ENCODE measurements at regions not wholly inside any gene's neighbourhood (a gene's known extent, or its start where the extent isn't known, plus 50 kb on each side); places are given as distances from the start of the nearest gene placed in this dataset.
"Not testable (repeated sequence)": the region's sequence is repeated elsewhere in the genome, so short reads cannot be mapped to it uniquely, and the experiment has no call there.

DNA sequence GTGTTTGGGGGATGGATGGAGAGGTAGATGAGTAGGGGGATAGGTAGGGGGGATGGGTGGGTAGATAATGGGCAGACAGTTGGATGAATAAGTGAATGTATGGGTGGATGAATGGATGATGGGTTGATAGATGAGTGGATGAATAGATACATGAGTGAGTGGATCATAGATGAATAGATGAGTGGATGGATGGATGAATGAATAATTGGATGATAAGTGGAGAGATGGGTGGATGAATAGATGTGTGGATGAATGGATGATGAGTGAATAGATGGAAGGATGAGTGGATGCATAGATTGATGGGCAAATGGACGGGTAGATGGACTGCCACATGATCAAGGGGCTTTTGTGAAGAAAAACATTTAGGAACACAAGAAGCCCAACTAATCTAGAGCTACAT lies 133.3 kb upstream of the F3 start:
- DNase-seq = no peak
- Mint-ChIP-seq H3K27ac (no peak overlapping the region), H3K4me1 (ENCODE audit: low read depth) (no peaks in the 10 kb centered on the region), H3K4me3 (no peak overlapping the region), H3K36me3 (ENCODE audit: low read depth) (no peaks in the 10 kb centered on the region), H3K27me3 (ENCODE audit: low read depth) (peaks cover 5% of the 10 kb centered on the region), H3K9me3 (no peaks in the 10 kb centered on the region)
- CTCF ChIA-PET = no interaction called here
- intact Hi-C loops (cut with micrococcal nuclease) = no loop called here

DNA sequence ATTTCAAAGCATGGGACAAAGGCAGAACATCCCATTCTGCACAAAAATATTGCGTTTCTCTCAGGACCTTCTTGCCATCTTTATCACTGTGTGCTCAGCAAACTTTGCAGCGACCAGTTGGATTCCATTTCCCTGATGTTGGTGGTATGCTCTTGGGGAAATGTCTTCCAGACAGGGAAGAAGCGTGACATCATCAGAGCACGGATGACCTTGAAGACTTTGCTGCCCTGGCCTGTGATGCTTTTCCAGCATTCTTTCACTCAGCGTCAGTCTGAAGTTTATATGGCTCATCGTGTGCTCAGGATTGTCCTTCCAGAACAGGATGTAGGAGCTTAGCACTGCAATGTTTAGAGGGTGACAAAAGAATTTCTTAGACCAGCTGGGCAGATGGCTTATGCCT lies 131.4 kb upstream of the F3 start:
- H3K36me3 Mint-ChIP-seq (ENCODE audit: low read depth) = no peaks in the 10 kb centered on the region
- H3K9me3 Mint-ChIP-seq = no peaks in the 10 kb centered on the region
- no peaks in the 10 kb centered on the region for H3K4me1 Mint-ChIP-seq (ENCODE audit: low read depth)
- peaks cover 5% of the 10 kb centered on the region for H3K27me3 Mint-ChIP-seq (ENCODE audit: low read depth)
- H3K27ac Mint-ChIP-seq = no peak overlapping the region
- no peak for DNase-seq
- H3K4me3 Mint-ChIP-seq = no peak overlapping the region
- intact Hi-C loops (cut with micrococcal nuclease) = no loop called here
- CTCF ChIA-PET = no interaction called here

DNA sequence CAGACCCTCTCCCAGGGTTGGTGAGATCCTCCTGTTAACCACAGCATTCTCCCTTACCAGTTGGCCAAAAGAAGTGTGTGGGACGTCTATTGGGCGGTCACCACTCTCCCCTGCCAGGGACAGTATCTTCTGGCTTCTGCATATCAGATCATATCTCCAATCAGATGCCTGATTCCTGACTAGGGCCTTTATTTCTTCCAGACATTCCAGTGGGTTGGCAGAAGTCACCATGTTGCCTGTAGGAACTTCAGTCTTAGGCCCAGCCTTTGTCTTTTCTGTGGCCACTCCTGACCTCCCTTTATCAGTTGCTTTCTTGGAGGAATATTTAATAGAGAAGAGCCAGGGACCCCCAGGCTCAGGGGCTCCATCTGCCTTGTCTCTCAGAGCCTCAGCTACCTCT lies 130.4 kb upstream of the F3 start:
- Mint-ChIP-seq H3K27ac (no peak overlapping the region), H3K9me3 (no peaks in the 10 kb centered on the region), H3K27me3 (ENCODE audit: low read depth) (peaks cover 10% of the 10 kb centered on the region), H3K36me3 (ENCODE audit: low read depth) (no peaks in the 10 kb centered on the region), H3K4me1 (ENCODE audit: low read depth) (no peaks in the 10 kb centered on the region), H3K4me3 (no peak overlapping the region)
- intact Hi-C loops (cut with micrococcal nuclease) = no loop called here
- CTCF ChIA-PET = no interaction called here
- DNase-seq = no peak

DNA sequence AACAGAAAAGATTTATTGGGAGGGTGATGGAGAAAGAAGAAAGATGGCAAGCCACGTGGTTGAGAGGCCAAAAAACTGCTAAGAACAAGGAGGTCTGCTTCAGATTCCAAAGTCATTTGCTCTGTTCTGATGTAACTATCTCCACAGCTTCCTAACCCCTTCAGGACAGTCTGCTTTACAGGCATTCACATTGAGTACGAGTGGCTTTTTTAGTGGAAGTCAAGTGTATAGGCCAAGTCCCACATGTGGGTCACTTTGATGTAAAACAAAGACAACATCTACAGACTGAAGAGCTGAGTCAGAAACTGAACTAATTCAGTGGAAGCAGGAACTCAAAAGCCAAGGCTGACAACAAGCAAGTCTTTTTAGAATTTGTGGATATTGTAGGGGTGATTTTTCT lies 128.7 kb upstream of the F3 start:
- no peaks in the 10 kb centered on the region for H3K36me3 Mint-ChIP-seq (ENCODE audit: low read depth)
- no peak overlapping the region for H3K4me3 Mint-ChIP-seq
- intact Hi-C loops (cut with micrococcal nuclease) = no loop called here
- no peaks in the 10 kb centered on the region for H3K9me3 Mint-ChIP-seq
- no peak for DNase-seq
- no peaks in the 10 kb centered on the region for H3K4me1 Mint-ChIP-seq (ENCODE audit: low read depth)
- CTCF ChIA-PET = no interaction called here
- H3K27ac Mint-ChIP-seq = no peak overlapping the region
- H3K27me3 Mint-ChIP-seq (ENCODE audit: low read depth) = peaks cover 10% of the 10 kb centered on the region

DNA sequence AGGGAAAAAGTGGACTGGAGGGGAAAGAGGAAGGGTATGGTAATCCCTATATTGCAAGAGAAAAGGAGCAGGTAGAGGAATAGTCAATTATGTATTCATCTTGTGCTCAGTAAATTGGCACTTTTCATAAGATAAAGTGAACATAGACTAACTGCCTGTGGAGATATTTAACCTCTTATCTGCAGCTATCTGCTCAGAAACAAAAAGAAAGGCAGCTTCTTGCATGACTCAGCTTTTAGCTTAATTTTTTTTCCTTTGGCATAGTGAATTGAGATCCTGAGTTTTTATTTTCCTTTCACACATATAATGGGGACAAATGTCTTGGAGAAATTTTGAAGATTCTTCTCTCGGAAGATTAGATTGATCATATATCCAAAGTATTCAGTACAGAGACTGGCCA lies 127.6 kb upstream of the F3 start:
- Mint-ChIP-seq H3K36me3 (ENCODE audit: low read depth) (no peaks in the 10 kb centered on the region), H3K4me1 (ENCODE audit: low read depth) (no peaks in the 10 kb centered on the region), H3K27me3 (ENCODE audit: low read depth) (peaks cover 10% of the 10 kb centered on the region), H3K4me3 (no peak overlapping the region), H3K9me3 (no peaks in the 10 kb centered on the region), H3K27ac (no peak overlapping the region)
- intact Hi-C loops (cut with micrococcal nuclease) = no loop called here
- DNase-seq = no peak
- CTCF ChIA-PET = no interaction called here

- H3K27ac Mint-ChIP-seq = no peak overlapping the region
- H3K4me3 Mint-ChIP-seq = no peak overlapping the region
- H3K27me3 Mint-ChIP-seq (ENCODE audit: low read depth) = peaks cover 10% of the 10 kb centered on the region
These were observed 127.0 kb upstream of the F3 start for GRCh38 chr1:94668528-94668927.

DNA sequence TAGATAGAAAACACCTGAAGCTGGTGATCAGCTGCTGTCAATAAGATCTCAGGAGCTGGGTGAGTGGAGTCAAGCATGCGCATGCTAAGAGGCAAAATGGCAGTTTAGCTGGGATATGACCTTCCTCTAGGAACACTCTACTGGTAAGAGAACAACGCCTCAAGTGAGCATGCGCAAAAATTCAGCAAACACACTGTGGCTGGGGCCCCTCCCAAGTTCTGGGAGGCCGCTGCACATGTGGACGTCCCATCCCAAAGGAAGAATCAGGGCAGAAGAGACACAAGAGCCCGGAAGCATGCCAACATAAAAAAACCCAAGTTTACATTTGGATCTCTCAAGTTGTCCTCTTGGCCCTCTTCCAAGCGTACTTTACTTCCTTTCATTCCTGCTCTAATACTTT lies 126.3 kb upstream of the F3 start:
- no peaks in the 10 kb centered on the region for H3K9me3 Mint-ChIP-seq
- CTCF ChIA-PET = interaction anchor here (0.6 kb wide), 1 partner anchor 186 kb away, joined by 5 read pairs; no protein-coding TSS in a partner anchor
- no peak overlapping the region for H3K27ac Mint-ChIP-seq
- H3K27me3 Mint-ChIP-seq (ENCODE audit: low read depth) = peaks cover 11% of the 10 kb centered on the region
- DNase-seq = no peak
- H3K36me3 Mint-ChIP-seq (ENCODE audit: low read depth) = no peaks in the 10 kb centered on the region
- intact Hi-C loops (cut with micrococcal nuclease) = no loop called here
- no peaks in the 10 kb centered on the region for H3K4me1 Mint-ChIP-seq (ENCODE audit: low read depth)
- H3K4me3 Mint-ChIP-seq = no peak overlapping the region

More at GRCh38 chr1:94668528-94668927, 127.0 kb upstream of the F3 start:
- Mint-ChIP-seq H3K4me1 (ENCODE audit: low read depth) (no peaks in the 10 kb centered on the region), H3K9me3 (no peaks in the 10 kb centered on the region), H3K36me3 (ENCODE audit: low read depth) (no peaks in the 10 kb centered on the region)
- no peak for DNase-seq
- CTCF ChIA-PET = no interaction called here
- intact Hi-C loops (cut with micrococcal nuclease) = no loop called here

DNA sequence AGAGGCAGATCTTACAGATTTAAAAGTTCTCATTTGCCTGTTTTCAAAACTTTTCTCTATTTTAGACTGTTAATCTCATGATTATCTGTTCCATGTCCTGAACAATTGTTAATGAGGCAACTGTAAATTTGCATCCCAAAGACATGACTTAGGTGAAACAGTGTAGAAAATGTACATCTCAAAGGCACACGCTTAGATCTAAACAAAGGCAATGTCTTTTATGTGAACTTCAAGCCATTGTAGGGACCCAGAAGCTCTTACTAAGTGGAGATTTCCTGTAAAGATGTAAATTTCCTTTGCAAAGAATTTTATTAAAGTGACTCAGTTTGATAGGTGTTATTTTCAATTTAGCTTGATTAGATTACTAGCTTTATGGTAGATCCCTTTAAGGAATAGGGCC lies 125.2 kb upstream of the F3 start:
- peaks cover 9% of the 10 kb centered on the region for H3K27me3 Mint-ChIP-seq (ENCODE audit: low read depth)
- intact Hi-C loops (cut with micrococcal nuclease) = no loop called here
- H3K36me3 Mint-ChIP-seq (ENCODE audit: low read depth) = no peaks in the 10 kb centered on the region
- H3K9me3 Mint-ChIP-seq = no peaks in the 10 kb centered on the region
- no peak overlapping the region for H3K27ac Mint-ChIP-seq
- CTCF ChIA-PET = no interaction called here
- no peak for DNase-seq
- no peak overlapping the region for H3K4me3 Mint-ChIP-seq
- H3K4me1 Mint-ChIP-seq (ENCODE audit: low read depth) = no peaks in the 10 kb centered on the region

DNA sequence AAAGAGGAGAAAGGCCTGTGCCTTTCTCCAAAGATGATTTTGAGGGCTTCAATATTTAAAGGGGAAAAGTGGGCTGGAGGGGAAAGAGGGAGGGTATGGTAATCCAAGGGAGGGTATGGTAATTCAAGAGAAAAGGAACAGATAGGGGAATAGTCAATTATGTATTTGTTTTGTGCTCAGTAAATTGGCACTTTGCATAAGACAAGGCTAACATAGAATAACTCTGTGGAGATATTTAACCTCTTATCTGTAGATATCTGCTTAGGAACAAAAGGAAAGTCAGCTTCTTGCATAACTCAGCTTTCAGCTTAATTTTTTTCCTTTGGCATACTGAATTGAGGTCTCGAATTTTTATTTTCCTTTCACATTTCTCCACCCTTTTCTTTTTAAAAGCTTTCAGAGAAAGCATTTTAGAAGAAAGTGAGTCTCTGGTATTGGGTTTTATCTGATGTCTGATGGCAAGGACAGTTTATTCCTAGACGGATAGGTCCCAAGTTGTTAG lies 119.9 kb upstream of the F3 start:
- Mint-ChIP-seq H3K9me3 (no peaks in the 10 kb centered on the region), H3K36me3 (ENCODE audit: low read depth) (no peaks in the 10 kb centered on the region), H3K4me1 (ENCODE audit: low read depth) (no peaks in the 10 kb centered on the region), H3K27ac (no peak overlapping the region), H3K4me3 (no peak overlapping the region), H3K27me3 (ENCODE audit: low read depth) (peaks cover 2% of the 10 kb centered on the region)
- no peak for DNase-seq
- CTCF ChIA-PET = no interaction called here
- intact Hi-C loops (cut with micrococcal nuclease) = no loop called here

- no peaks in the 10 kb centered on the region for H3K36me3 Mint-ChIP-seq (ENCODE audit: low read depth)
- peaks cover 2% of the 10 kb centered on the region for H3K27me3 Mint-ChIP-seq (ENCODE audit: low read depth)
- CTCF ChIA-PET = no interaction called here
- no peaks in the 10 kb centered on the region for H3K9me3 Mint-ChIP-seq
- intact Hi-C loops (cut with micrococcal nuclease) = no loop called here
- no peak overlapping the region for H3K4me3 Mint-ChIP-seq
- H3K27ac Mint-ChIP-seq = no peak overlapping the region
- no peak for DNase-seq
- H3K4me1 Mint-ChIP-seq (ENCODE audit: low read depth) = no peaks in the 10 kb centered on the region
These were observed 119.4 kb upstream of the F3 start for GRCh38 chr1:94660994-94661393.

- intact Hi-C loops (cut with micrococcal nuclease) = no loop called here
- CTCF ChIA-PET = no interaction called here
These were observed 118.7 kb upstream of the F3 start for GRCh38 chr1:94660258-94660657.

GRCh38 chr1:94659202-94659601 lies 117.6 kb upstream of the F3 start:
- H3K27me3 Mint-ChIP-seq (ENCODE audit: low read depth); intact Hi-C loops (cut with micrococcal nuclease); CTCF ChIA-PET; H3K4me3 Mint-ChIP-seq; H3K9me3 Mint-ChIP-seq; DNase-seq; H3K27ac Mint-ChIP-seq; H3K4me1 Mint-ChIP-seq (ENCODE audit: low read depth); H3K36me3 Mint-ChIP-seq (ENCODE audit: low read depth): not testable (repeated sequence)

More at GRCh38 chr1:94660258-94660657, 118.7 kb upstream of the F3 start:
- Mint-ChIP-seq H3K27ac (no peak overlapping the region), H3K27me3 (ENCODE audit: low read depth) (peaks cover 2% of the 10 kb centered on the region), H3K4me1 (ENCODE audit: low read depth) (no peaks in the 10 kb centered on the region), H3K9me3 (no peaks in the 10 kb centered on the region), H3K4me3 (no peak overlapping the region), H3K36me3 (ENCODE audit: low read depth) (no peaks in the 10 kb centered on the region)
- DNase-seq = no peak

- Mint-ChIP-seq H3K4me1 (ENCODE audit: low read depth) (no peaks in the 10 kb centered on the region), H3K4me3 (no peak overlapping the region), H3K27ac (no peak overlapping the region), H3K27me3 (ENCODE audit: low read depth) (peaks cover 2% of the 10 kb centered on the region), H3K9me3 (no peaks in the 10 kb centered on the region), H3K36me3 (ENCODE audit: low read depth) (no peaks in the 10 kb centered on the region)
- CTCF ChIA-PET = no interaction called here
- intact Hi-C loops (cut with micrococcal nuclease) = no loop called here
- no peak for DNase-seq
These were observed 116.7 kb upstream of the F3 start for GRCh38 chr1:94658221-94658620.

DNA sequence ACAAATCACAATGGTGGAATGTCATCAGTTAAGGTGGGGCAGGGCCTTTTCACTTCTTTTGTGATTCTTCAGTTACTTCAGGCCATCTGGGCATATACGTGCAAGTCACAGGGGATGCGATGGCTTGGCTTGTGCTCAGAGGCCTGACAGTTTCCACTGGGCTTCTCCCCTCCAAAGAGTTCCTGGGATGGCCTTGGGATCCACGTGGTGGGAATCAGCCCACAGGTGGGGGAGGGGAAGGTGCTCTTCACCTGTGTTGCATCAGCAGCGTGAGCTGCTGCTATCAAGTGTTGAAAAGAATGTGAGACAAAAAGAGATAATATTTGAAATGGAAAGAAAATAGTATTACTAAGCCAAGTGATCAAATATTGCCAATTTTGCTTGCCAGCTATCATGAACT lies 116.2 kb upstream of the F3 start:
- CTCF ChIA-PET; H3K36me3 Mint-ChIP-seq (ENCODE audit: low read depth); H3K4me3 Mint-ChIP-seq; H3K9me3 Mint-ChIP-seq; DNase-seq; H3K27me3 Mint-ChIP-seq (ENCODE audit: low read depth); H3K27ac Mint-ChIP-seq; H3K4me1 Mint-ChIP-seq (ENCODE audit: low read depth); intact Hi-C loops (cut with micrococcal nuclease): not testable (repeated sequence)

Data from activated naive CD4-positive, alpha-beta T cell treated with anti-CD3 and anti-CD28 coated beads for 36 hours (primary cell).